Parathyroid adenoma (tissue), 2 donors: ENCODE measurements at regions not wholly inside any gene's neighbourhood (a gene's known extent, or its start where the extent isn't known, plus 50 kb on each side); places are given as distances from the start of the nearest gene placed in this dataset.

Source experiments
- H2AFZ ChIP-seq: fragments of 300-600 bp; sonication (generic); one replicate; pipeline ENCODE4 v1.7.0; 2017; ENCODE audit warnings: antibody characterized with exemption, mild to moderate bottlenecking
- H3K27ac ChIP-seq: fragments of 300-600 bp; sonication (generic); one replicate; pipeline ENCODE4 v1.7.0; 2017
- H3K27me3 ChIP-seq: fragments of 300-600 bp; sonication (generic); one replicate; pipeline ENCODE4 v1.7.0; 2017; ENCODE audit warnings: low read length; ENCODE audit not compliant: control insufficient read depth, insufficient read depth
- H3K36me3 ChIP-seq: fragments of 300-600 bp; sonication (generic); one replicate; pipeline ENCODE4 v1.7.0; 2017; ENCODE audit warnings: low read length; ENCODE audit not compliant: control insufficient read depth, insufficient read depth
- H3K4me1 ChIP-seq: fragments of 300-600 bp; sonication (generic); one replicate; pipeline ENCODE4 v1.7.0; 2017; ENCODE audit warnings: control low read depth
- H3K4me2 ChIP-seq: fragments of 300-600 bp; sonication (generic); one replicate; pipeline ENCODE4 v1.7.0; 2017; ENCODE audit warnings: low read length
- H3K4me3 ChIP-seq: fragments of 300-600 bp; sonication (generic); one replicate; pipeline ENCODE4 v1.7.0; 2017; ENCODE audit warnings: low read depth, low read length
- H3K79me2 ChIP-seq: fragments of 300-600 bp; sonication (generic); one replicate; pipeline ENCODE4 v1.7.0; 2017; ENCODE audit warnings: control low read depth
- H3K9ac ChIP-seq: fragments of 300-600 bp; sonication (generic); one replicate; pipeline ENCODE4 v1.7.0; 2017; ENCODE audit warnings: mild to moderate bottlenecking
- H3K9me3 ChIP-seq: fragments of 300-600 bp; sonication (generic); one replicate; pipeline ENCODE4 v1.7.0; 2017; ENCODE audit warnings: low read length; ENCODE audit not compliant: control insufficient read depth
- CTCF ChIP-seq: fragments of 300-600 bp; sonication (generic); IDR thresholded peaks from one replicate; pipeline ENCODE4 v1.7.0; 2017; ENCODE audit warnings: antibody characterized with exemption, mild to moderate bottlenecking
- donor health status: primary hyperparathyroidism.

- Histone ChIP-seq H3K27ac (no peak overlapping the region), H3K36me3 (no peaks in the 10 kb centered on the region), H3K4me1 (no peaks in the 10 kb centered on the region), H3K79me2 (no peaks in the 10 kb centered on the region), H3K9ac (no peak overlapping the region), H3K4me3 (no peak overlapping the region), H3K9me3 (no peaks in the 10 kb centered on the region), H3K4me2 (no peak overlapping the region), H3K27me3 (no peaks in the 10 kb centered on the region), H2AFZ (no peak overlapping the region)
- TF ChIP-seq CTCF = no peak
Measured at GRCh38 chr9:86788456-86788855, 158.8 kb downstream of the GAS1 start.

- Histone ChIP-seq H3K79me2 (no peaks in the 10 kb centered on the region), H3K9me3 (no peaks in the 10 kb centered on the region), H3K27ac (no peak overlapping the region), H2AFZ (no peak overlapping the region), H3K27me3 (no peaks in the 10 kb centered on the region), H3K4me2 (no peak overlapping the region), H3K36me3 (no peaks in the 10 kb centered on the region), H3K9ac (no peak overlapping the region), H3K4me3 (no peak overlapping the region), H3K4me1 (no peaks in the 10 kb centered on the region)
- no peak for TF ChIP-seq CTCF
Measured at GRCh38 chr9:86783884-86784283, 163.4 kb downstream of the GAS1 start.

- Histone ChIP-seq H3K79me2 (no peaks in the 10 kb centered on the region), H3K9ac (no peak overlapping the region), H3K9me3 (no peaks in the 10 kb centered on the region), H2AFZ (no peak overlapping the region), H3K27me3 (no peaks in the 10 kb centered on the region), H3K4me3 (no peak overlapping the region), H3K36me3 (no peaks in the 10 kb centered on the region), H3K27ac (no peak overlapping the region), H3K4me2 (no peak overlapping the region), H3K4me1 (no peaks in the 10 kb centered on the region)
- TF ChIP-seq CTCF = no peak
Measured at GRCh38 chr9:86782831-86783230, 164.5 kb downstream of the GAS1 start.

GRCh38 chr9:86778761-86779160 lies 168.5 kb downstream of the GAS1 start:
- Histone ChIP-seq H3K4me3 (no peak overlapping the region), H3K27me3 (no peaks in the 10 kb centered on the region), H3K9ac (no peak overlapping the region), H3K4me1 (no peaks in the 10 kb centered on the region), H2AFZ (no peak overlapping the region), H3K79me2 (no peaks in the 10 kb centered on the region), H3K4me2 (no peak overlapping the region), H3K27ac (no peak overlapping the region), H3K9me3 (no peaks in the 10 kb centered on the region), H3K36me3 (no peaks in the 10 kb centered on the region)
- no peak for TF ChIP-seq CTCF

- Histone ChIP-seq H3K36me3 (no peaks in the 10 kb centered on the region), H3K4me2 (no peak overlapping the region), H3K9me3 (no peaks in the 10 kb centered on the region), H3K4me3 (no peak overlapping the region), H3K27me3 (no peaks in the 10 kb centered on the region), H3K27ac (no peak overlapping the region), H3K9ac (no peak overlapping the region), H3K4me1 (no peaks in the 10 kb centered on the region), H3K79me2 (no peaks in the 10 kb centered on the region), H2AFZ (no peak overlapping the region)
- TF ChIP-seq CTCF = no peak
Measured at GRCh38 chr9:86775718-86776117, 171.6 kb downstream of the GAS1 start.
